ENCODE measurements at regions not wholly inside any gene's neighbourhood (a gene's known extent, or its start where the extent isn't known, plus 50 kb on each side); places are given as distances from the start of the nearest gene placed in this dataset.

DNA sequence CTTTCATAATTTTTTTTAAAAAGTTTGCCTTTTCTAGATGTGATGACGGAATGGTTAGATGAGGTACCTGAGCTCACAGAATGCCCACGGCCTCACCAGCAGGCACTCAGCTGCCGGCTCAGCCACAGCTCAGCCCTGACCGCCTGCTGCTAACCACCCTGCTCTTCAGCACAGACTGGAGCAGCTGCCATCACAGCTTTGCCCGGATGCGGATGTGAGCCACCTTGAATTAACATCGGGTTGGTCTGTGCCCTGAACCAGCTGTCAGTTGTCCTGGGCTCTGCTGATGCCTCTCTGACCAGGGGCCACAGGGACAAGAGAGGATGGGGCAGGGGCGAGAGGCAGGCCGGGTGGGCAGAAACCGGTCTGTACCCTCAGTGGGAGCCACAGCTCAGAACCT, 93.3 kb downstream of the HMX1 start:
- Histone ChIP-seq H3K79me2 (ENCODE audit: control insufficient read depth, insufficient read depth, low read length) (no peaks in the 10 kb centered on the region), H3K27me3 (ENCODE audit: control insufficient read depth in 2 of 2, insufficient read depth in 2 of 2, low read length in 2 of 2) (no peaks in the 10 kb centered on the region), H3K9me3 (replicated peaks; ENCODE audit: control insufficient read depth, insufficient read depth, low read length) (no peaks in the 10 kb centered on the region), H3K36me3 (ENCODE audit: control insufficient read depth in 2 of 2, extremely low read depth in 1 of 2, insufficient read depth in 2 of 2, low read length in 2 of 2) (no peaks in the 10 kb centered on the region), H2AFZ (ENCODE audit: low read depth, low read length) (no peak overlapping the region), H3K9me1 (replicated peaks; ENCODE audit: control insufficient read depth, extremely low read depth, insufficient read depth, low read length) (no peaks in the 10 kb centered on the region), H3K9ac (replicated peaks; ENCODE audit: extremely low read depth, insufficient read depth, low read length) (no peak overlapping the region), H3K4me1 (ENCODE audit: control insufficient read depth, extremely low read depth, insufficient read depth, low read length) (no peaks in the 10 kb centered on the region), H3K4me2 (ENCODE audit: insufficient read depth, low read length) (no peak overlapping the region), H4K20me1 (replicated peaks; ENCODE audit: control insufficient read depth, extremely low read depth, insufficient read depth, low read length) (no peaks in the 10 kb centered on the region), H3K27ac (ENCODE audit: insufficient read depth, low read depth, low read length) (no peak overlapping the region), H3K4me3 (replicated peaks in 1 of 3; ENCODE audit: insufficient read depth in 1 of 3, low read depth in 1 of 3, low read length in 3 of 3) (no peak overlapping the region)
- intact Hi-C loops (cut with micrococcal nuclease) (no loop called here), dilution Hi-C loops (cut with MboI; ENCODE audit: extremely low pct_ligation_motif_present, low sequenced_read_pairs) (no loop called here)
- FAIRE-seq = no peak
- ChIA-PET POLR2A (no interaction called here), CTCF (no interaction called here)
- BruUV-seq (replicated peaks) = no TSS peak
- TF ChIP-seq JUN (IDR thresholded peaks at IDR 0.05; ENCODE audit: borderline replicate concordance, insufficient read depth, insufficient read length, low read depth) (no peak), POLR2A (IDR thresholded peaks at IDR 0.05; ENCODE audit: low read depth, low read length) (no peak), EZH2 (IDR thresholded peaks at IDR 0.05; ENCODE audit: borderline replicate concordance, low read depth, low read length, severe bottlenecking) (no peak), FOS (IDR thresholded peaks at IDR 0.05; ENCODE audit: borderline replicate concordance, insufficient read depth, low read length) (no peak)
- DNase-seq (ENCODE audit: low read depth, low spot score) = no peak

DNA sequence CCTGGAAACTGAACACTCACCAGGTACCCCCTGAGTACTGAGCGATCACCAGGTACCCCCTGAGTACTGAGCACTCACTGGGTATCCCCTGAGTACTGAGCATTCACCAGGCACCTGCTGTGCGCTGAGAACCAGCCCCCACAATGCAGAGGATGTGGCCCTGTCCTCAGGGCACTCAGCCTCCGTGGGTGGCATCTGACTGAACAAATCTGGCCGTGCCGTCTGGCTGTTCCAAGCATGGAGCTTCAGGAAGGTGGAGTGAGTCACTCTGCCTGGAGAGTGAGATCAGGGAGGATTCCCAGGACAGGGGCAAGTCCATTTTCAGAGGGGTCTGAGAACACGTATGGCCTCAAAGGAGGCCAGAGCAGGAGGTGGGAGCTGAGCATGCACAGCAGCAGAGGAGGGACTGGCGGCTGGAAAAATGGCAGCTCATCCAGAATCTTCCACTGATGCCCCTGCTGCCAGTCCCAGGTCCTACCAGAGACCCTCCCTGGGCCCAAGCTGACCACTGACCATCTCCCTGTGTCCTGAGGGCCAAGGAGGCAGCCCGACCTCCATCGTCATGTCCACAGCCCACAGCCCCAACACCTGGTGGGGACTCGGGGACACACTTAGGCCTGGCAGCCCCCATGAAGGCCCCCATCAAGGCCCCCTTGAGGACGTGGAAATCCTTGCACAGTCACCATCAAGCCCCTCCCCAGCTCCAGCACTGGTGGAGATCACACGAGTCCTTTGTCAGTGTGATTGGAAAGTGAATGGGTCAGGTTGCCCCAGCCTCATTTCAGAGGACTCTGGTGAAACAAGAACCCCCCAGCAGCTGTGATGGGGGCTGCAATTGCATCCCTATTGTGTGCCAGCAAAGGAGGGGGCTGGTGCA, 94.1 kb downstream of the HMX1 start:
- TF ChIP-seq MYC (IDR thresholded peaks at IDR 0.05; ENCODE audit: low read depth, low read length) (no peak), POLR2A (IDR thresholded peaks at IDR 0.05; ENCODE audit: low read depth, low read length) (no peak), POLR2AphosphoS5 (IDR thresholded peaks at IDR 0.05; ENCODE audit: insufficient read depth, low read depth, low read length) (no peak), JUN (IDR thresholded peaks at IDR 0.05; ENCODE audit: borderline replicate concordance, insufficient read depth, insufficient read length, low read depth) (no peak), EZH2 (IDR thresholded peaks at IDR 0.05; ENCODE audit: borderline replicate concordance, low read depth, low read length, severe bottlenecking) (no peak), GATA2 (IDR thresholded peaks at IDR 0.05; ENCODE audit: insufficient read depth, insufficient read length, low read depth, low read length) (no peak), FOS (IDR thresholded peaks at IDR 0.05; ENCODE audit: borderline replicate concordance, insufficient read depth, low read length) (no peak)
- TF ChIP-seq, protein P1, sequence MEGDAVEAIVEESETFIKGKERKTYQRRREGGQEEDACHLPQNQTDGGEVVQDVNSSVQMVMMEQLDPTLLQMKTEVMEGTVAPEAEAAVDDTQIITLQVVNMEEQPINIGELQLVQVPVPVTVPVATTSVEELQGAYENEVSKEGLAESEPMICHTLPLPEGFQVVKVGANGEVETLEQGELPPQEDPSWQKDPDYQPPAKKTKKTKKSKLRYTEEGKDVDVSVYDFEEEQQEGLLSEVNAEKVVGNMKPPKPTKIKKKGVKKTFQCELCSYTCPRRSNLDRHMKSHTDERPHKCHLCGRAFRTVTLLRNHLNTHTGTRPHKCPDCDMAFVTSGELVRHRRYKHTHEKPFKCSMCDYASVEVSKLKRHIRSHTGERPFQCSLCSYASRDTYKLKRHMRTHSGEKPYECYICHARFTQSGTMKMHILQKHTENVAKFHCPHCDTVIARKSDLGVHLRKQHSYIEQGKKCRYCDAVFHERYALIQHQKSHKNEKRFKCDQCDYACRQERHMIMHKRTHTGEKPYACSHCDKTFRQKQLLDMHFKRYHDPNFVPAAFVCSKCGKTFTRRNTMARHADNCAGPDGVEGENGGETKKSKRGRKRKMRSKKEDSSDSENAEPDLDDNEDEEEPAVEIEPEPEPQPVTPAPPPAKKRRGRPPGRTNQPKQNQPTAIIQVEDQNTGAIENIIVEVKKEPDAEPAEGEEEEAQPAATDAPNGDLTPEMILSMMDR (IDR thresholded peaks at IDR 0.05; ENCODE audit: extremely low read depth in 1 of 2, insufficient read depth in 1 of 2, low read depth in 1 of 2, low read length in 2 of 2) = no peak
- TF ChIP-seq, protein P2, sequence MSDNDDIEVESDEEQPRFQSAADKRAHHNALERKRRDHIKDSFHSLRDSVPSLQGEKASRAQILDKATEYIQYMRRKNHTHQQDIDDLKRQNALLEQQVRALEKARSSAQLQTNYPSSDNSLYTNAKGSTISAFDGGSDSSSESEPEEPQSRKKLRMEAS (IDR thresholded peaks at IDR 0.05; ENCODE audit: insufficient read depth, insufficient read length) = no peak
- ChIA-PET CTCF (no interaction called here), POLR2A (no interaction called here)
- FAIRE-seq (no peak), DNase-seq (ENCODE audit: low read depth, low spot score) (no peak)
- Histone ChIP-seq H3K27me3 (ENCODE audit: control insufficient read depth in 2 of 2, insufficient read depth in 2 of 2, low read length in 2 of 2) (no peaks in the 10 kb centered on the region), H3K79me2 (ENCODE audit: control insufficient read depth, insufficient read depth, low read length) (no peaks in the 10 kb centered on the region), H3K9ac (replicated peaks; ENCODE audit: extremely low read depth, insufficient read depth, low read length) (no peak overlapping the region), H3K4me2 (ENCODE audit: insufficient read depth, low read length) (no peak overlapping the region), H3K9me3 (replicated peaks; ENCODE audit: control insufficient read depth, insufficient read depth, low read length) (no peaks in the 10 kb centered on the region), H3K27ac (ENCODE audit: insufficient read depth, low read depth, low read length) (no peak overlapping the region), H3K4me3 (replicated peaks in 1 of 3; ENCODE audit: insufficient read depth in 1 of 3, low read depth in 1 of 3, low read length in 3 of 3) (no peak overlapping the region), H3K9me1 (replicated peaks; ENCODE audit: control insufficient read depth, extremely low read depth, insufficient read depth, low read length) (no peaks in the 10 kb centered on the region), H3K4me1 (ENCODE audit: control insufficient read depth, extremely low read depth, insufficient read depth, low read length) (no peaks in the 10 kb centered on the region), H2AFZ (ENCODE audit: low read depth, low read length) (no peak overlapping the region), H3K36me3 (ENCODE audit: control insufficient read depth in 2 of 2, extremely low read depth in 1 of 2, insufficient read depth in 2 of 2, low read length in 2 of 2) (no peaks in the 10 kb centered on the region), H4K20me1 (replicated peaks; ENCODE audit: control insufficient read depth, extremely low read depth, insufficient read depth, low read length) (no peaks in the 10 kb centered on the region)
- no TSS peak for BruUV-seq (replicated peaks)
- dilution Hi-C loops (cut with MboI; ENCODE audit: extremely low pct_ligation_motif_present, low sequenced_read_pairs) = no loop called here
- intact Hi-C loops (cut with micrococcal nuclease) = no loop called here
